PC-9 (cell line): ENCODE measurements at regions not wholly inside any gene's neighbourhood (a gene's known extent, or its start where the extent isn't known, plus 50 kb on each side); places are given as distances from the start of the nearest gene placed in this dataset.

Experiments
- EZH2 ChIP-seq: fragments of 200-600 bp; sonication (generic); IDR thresholded peaks from 2 replicates; pipeline ENCODE4 v1.8.0; 2017; ENCODE audit warnings: antibody characterized with exemption, low read depth
- TF ChIP-seq, protein P1 (sequence below): fragments of 200-600 bp; sonication (generic); conservative IDR thresholded peaks from 2 replicates; pipeline ENCODE4 v1.6.1; 2017; ENCODE audit warnings: mixed run types, antibody characterized with exemption, mild to moderate bottlenecking, moderate library complexity

DNA sequence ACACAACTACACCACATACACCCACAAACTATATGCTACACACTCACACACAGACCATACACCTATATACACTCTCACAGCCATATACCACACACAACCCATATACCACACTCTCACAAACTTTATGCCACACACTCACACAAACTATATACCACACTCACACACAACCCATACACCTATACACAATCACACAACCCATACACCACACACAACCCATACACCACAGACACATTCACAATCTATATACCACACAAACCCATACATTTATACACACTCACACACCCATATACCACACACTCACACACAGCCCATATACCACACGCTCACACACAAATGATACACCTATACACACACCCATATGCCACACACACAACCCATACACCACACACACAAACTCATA, 163.3 kb downstream of the TMEM121 start:
- TF ChIP-seq, protein P1, sequence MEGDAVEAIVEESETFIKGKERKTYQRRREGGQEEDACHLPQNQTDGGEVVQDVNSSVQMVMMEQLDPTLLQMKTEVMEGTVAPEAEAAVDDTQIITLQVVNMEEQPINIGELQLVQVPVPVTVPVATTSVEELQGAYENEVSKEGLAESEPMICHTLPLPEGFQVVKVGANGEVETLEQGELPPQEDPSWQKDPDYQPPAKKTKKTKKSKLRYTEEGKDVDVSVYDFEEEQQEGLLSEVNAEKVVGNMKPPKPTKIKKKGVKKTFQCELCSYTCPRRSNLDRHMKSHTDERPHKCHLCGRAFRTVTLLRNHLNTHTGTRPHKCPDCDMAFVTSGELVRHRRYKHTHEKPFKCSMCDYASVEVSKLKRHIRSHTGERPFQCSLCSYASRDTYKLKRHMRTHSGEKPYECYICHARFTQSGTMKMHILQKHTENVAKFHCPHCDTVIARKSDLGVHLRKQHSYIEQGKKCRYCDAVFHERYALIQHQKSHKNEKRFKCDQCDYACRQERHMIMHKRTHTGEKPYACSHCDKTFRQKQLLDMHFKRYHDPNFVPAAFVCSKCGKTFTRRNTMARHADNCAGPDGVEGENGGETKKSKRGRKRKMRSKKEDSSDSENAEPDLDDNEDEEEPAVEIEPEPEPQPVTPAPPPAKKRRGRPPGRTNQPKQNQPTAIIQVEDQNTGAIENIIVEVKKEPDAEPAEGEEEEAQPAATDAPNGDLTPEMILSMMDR: no peak
- TF ChIP-seq EZH2: no peak
